Midbrain (tissue), 1 donor: ENCODE measurements at regions not wholly inside any gene's neighbourhood (a gene's known extent, or its start where the extent isn't known, plus 50 kb on each side); places are given as distances from the start of the nearest gene placed in this dataset.
"Not testable (repeated sequence)": the region's sequence is repeated elsewhere in the genome, so short reads cannot be mapped to it uniquely, and the experiment has no call there.

ENCODE experiments used
- DNase-seq: peaks from one replicate; lab custom pipeline; 2025; lab: John Stamatoyannopoulos, UW

GRCh38 chr6:166806217-166806838, 150.0 kb downstream of the RNASET2 start:
- DNase-seq, result no peak

- DNase-seq, result no peak
Measured at GRCh38 chr6:166803471-166803870, 152.9 kb downstream of the RNASET2 start.

GRCh38 chr6:166802401-166802800, 153.9 kb downstream of the RNASET2 start:
- no peak for DNase-seq

GRCh38 chr6:166800137-166800536, 156.2 kb downstream of the RNASET2 start:
- no peak for DNase-seq

GRCh38 chr6:166798652-166799051, 157.7 kb downstream of the RNASET2 start:
- DNase-seq, result peak; percentile 41

- no peak for DNase-seq
Measured at GRCh38 chr6:166796610-166797009, 159.7 kb downstream of the RNASET2 start.

- DNase-seq, result no peak
Measured at GRCh38 chr6:166795879-166796278, 160.5 kb downstream of the RNASET2 start.

- DNase-seq, result not testable (repeated sequence)
Measured at GRCh38 chr6:166790808-166791207, 163.8 kb upstream of the RPS6KA2 start.

- not testable (repeated sequence) for DNase-seq
Measured at GRCh38 chr6:166788846-166789529, 161.9 kb upstream of the RPS6KA2 start.

- peak; percentile 73 for DNase-seq
Measured at GRCh38 chr6:166786704-166787293, 159.7 kb upstream of the RPS6KA2 start.

GRCh38 chr6:166785131-166785530, 158.1 kb upstream of the RPS6KA2 start:
- DNase-seq, result no peak

- DNase-seq, result no peak
Measured at GRCh38 chr6:166784691-166785090, 157.6 kb upstream of the RPS6KA2 start.

- no peak for DNase-seq
Measured at GRCh38 chr6:166782520-166782919, 155.5 kb upstream of the RPS6KA2 start.

GRCh38 chr6:166781331-166781730, 154.3 kb upstream of the RPS6KA2 start:
- no peak for DNase-seq

- no peak for DNase-seq
Measured at GRCh38 chr6:166779963-166780683, 153.1 kb upstream of the RPS6KA2 start.

GRCh38 chr6:166779381-166779780, 152.3 kb upstream of the RPS6KA2 start:
- DNase-seq, result no peak

GRCh38 chr6:166778776-166779175, 151.7 kb upstream of the RPS6KA2 start:
- DNase-seq, result no peak

- no peak for DNase-seq
Measured at GRCh38 chr6:166778046-166778445, 151.0 kb upstream of the RPS6KA2 start.

- DNase-seq, result no peak
Measured at GRCh38 chr6:166777096-166777630, 150.1 kb upstream of the RPS6KA2 start.

GRCh38 chr6:166776571-166776970, 149.5 kb upstream of the RPS6KA2 start:
- DNase-seq, result no peak

- no peak for DNase-seq
Measured at GRCh38 chr6:166775923-166776220, 148.8 kb upstream of the RPS6KA2 start.

GRCh38 chr6:166775180-166775922, 148.3 kb upstream of the RPS6KA2 start:
- peak; percentile 41 for DNase-seq
